NT2/D1 (cell line): ENCODE measurements at regions not wholly inside any gene's neighbourhood (a gene's known extent, or its start where the extent isn't known, plus 50 kb on each side); places are given as distances from the start of the nearest gene placed in this dataset.

Experiments
- SUZ12 ChIP-seq: IDR thresholded peaks from 2 replicates; pipeline ENCODE4 v1.6.1; 2011; ENCODE audit not compliant: insufficient read length, insufficient read depth; ENCODE audit errors: extremely low read depth
- YY1 ChIP-seq: IDR thresholded peaks from 2 replicates; pipeline ENCODE4 v1.6.1; 2011; ENCODE audit not compliant: insufficient read length, insufficient read depth
- ZNF274 ChIP-seq: IDR thresholded peaks from 2 replicates; pipeline ENCODE4 v1.6.1; 2011; ENCODE audit warnings: mild to moderate bottlenecking, low read depth, low read length

GRCh38 chrX:139106069-139106468 is 394.6 kb upstream of the FGF13 start:
- TF ChIP-seq YY1 (no peak), ZNF274 (no peak), SUZ12 (no peak)
